Ishikawa (cell line): ENCODE measurements at regions not wholly inside any gene's neighbourhood (a gene's known extent, or its start where the extent isn't known, plus 50 kb on each side); places are given as distances from the start of the nearest gene placed in this dataset.

Experiments
- CEBPB ChIP-seq: IDR thresholded peaks from 2 replicates; pipeline ENCODE4 v1.6.1; 2012
- EGR1 ChIP-seq: IDR thresholded peaks from 2 replicates; pipeline ENCODE4 v1.6.1; 2012
- EP300 ChIP-seq: IDR thresholded peaks from 2 replicates; pipeline ENCODE4 v1.6.1; 2012; ENCODE audit warnings: borderline replicate concordance
- FOXM1 ChIP-seq: IDR thresholded peaks from 2 replicates; pipeline ENCODE4 v1.6.1; 2012; ENCODE audit warnings: low read depth, borderline replicate concordance
- MAX ChIP-seq: IDR thresholded peaks from 2 replicates; pipeline ENCODE4 v1.6.1; 2012
- NFIC ChIP-seq: IDR thresholded peaks from 2 replicates; pipeline ENCODE4 v1.6.1; 2012
- RAD21 ChIP-seq: IDR thresholded peaks from 2 replicates; pipeline ENCODE4 v1.6.1; 2012; ENCODE audit warnings: low read depth
- REST ChIP-seq: IDR thresholded peaks from 2 replicates; pipeline ENCODE4 v1.6.1; 2012; ENCODE audit warnings: low read depth, mild to moderate bottlenecking
- TAF1 ChIP-seq: IDR thresholded peaks from 2 replicates; pipeline ENCODE4 v1.6.1; 2012; ENCODE audit warnings: low read depth, mild to moderate bottlenecking
- TEAD4 ChIP-seq: IDR thresholded peaks from 2 replicates; pipeline ENCODE4 v1.6.1; 2012
- USF1 ChIP-seq: IDR thresholded peaks from 2 replicates; pipeline ENCODE4 v1.6.1; 2012
- YY1 ChIP-seq: IDR thresholded peaks from 2 replicates; pipeline ENCODE4 v1.6.1; 2012; ENCODE audit warnings: low read depth

- no peak for TF ChIP-seq RAD21
- TF ChIP-seq FOXM1 = no peak
- TF ChIP-seq MAX = no peak
- no peak for TF ChIP-seq TAF1
- no peak for TF ChIP-seq CEBPB
- TF ChIP-seq TEAD4 = no peak
- TF ChIP-seq USF1 = no peak
- TF ChIP-seq REST = no peak
- TF ChIP-seq NFIC = no peak
- no peak for TF ChIP-seq EP300
- no peak for TF ChIP-seq EGR1
- no peak for TF ChIP-seq YY1
Measured at GRCh38 chr13:47459512-47459911, 541.6 kb downstream of the SUCLA2 start.
